Tibial nerve (tissue), 4 donors: ENCODE measurements at regions not wholly inside any gene's neighbourhood (a gene's known extent, or its start where the extent isn't known, plus 50 kb on each side); places are given as distances from the start of the nearest gene placed in this dataset.

ENCODE experiments used
- DNase-seq, 2 donors: peaks; one replicate each; pipeline ENCODE4 v3.0.0-alpha.2; 2019; ENCODE audit warnings: low spot score in 2 of 2
- H3K27ac ChIP-seq, 4 donors: fragments of 200-600 bp; sonication (generic) in 3 of 4; one replicate each; pipeline ENCODE4 v1.5.1; 2017 to 2019; ENCODE audit warnings: mild to moderate bottlenecking in 1 of 4
- H3K27me3 ChIP-seq, 2 donors: fragments of 200-600 bp; sonication (generic) in 1 of 2; one replicate each; pipeline versions ENCODE4 v1.5.1 to v1.6.0; 2017 to 2019
- H3K36me3 ChIP-seq, 3 donors: fragments of 200-600 bp; sonication (generic); one replicate each; pipeline ENCODE4 v1.5.1; 2018 to 2019
- H3K4me1 ChIP-seq, 4 donors: fragments of 200-600 bp; sonication (generic) in 3 of 4; one replicate each; pipeline ENCODE4 v1.5.1; 2017 to 2019
- H3K4me3 ChIP-seq, 4 donors: fragments of 200-600 bp; sonication (generic) in 3 of 4; one replicate each; pipeline ENCODE4 v1.5.1; 2017 to 2019; ENCODE audit warnings: mild to moderate bottlenecking in 1 of 4, moderate library complexity in 1 of 4
- H3K9me3 ChIP-seq, 4 donors: fragments of 200-600 bp; sonication (generic) in 3 of 4; one replicate each; pipeline ENCODE4 v1.5.1; 2017 to 2019
- CTCF ChIP-seq, 5 experiments: fragments of 200-600 bp in 3 of 5; fragments of 450-650 bp in 2 of 5; sonication (generic) in 3 of 5; IDR thresholded peaks; one replicate each; pipeline ENCODE4 v1.5.1; 2016 to 2019; ENCODE audit warnings: antibody characterized with exemption in 5 of 5, mild to moderate bottlenecking in 3 of 5, moderate library complexity in 2 of 5
- EP300 ChIP-seq, 2 donors: sonication (generic); formaldehyde crosslinking; IDR thresholded peaks; one replicate each; pipeline ENCODE4 v1.6.1; 2017; ENCODE audit warnings: antibody characterized with exemption in 2 of 2, mild to moderate bottlenecking in 1 of 2
- POLR2A ChIP-seq, 2 donors: fragments of 450-650 bp; IDR thresholded peaks; one replicate each; pipeline ENCODE4 v1.6.1; 2017; ENCODE audit warnings: antibody characterized with exemption in 2 of 2, mild to moderate bottlenecking in 2 of 2, moderate library complexity in 2 of 2
- WGBS, 2 donors: methylation state at CpG; one replicate each; pipeline ENCODE4 v1.1.5; 2018; 5-methylcytosine and 5-hydroxymethylcytosine counted together

GRCh38 chr12:68453876-68454275 lies 121.7 kb upstream of the MDM1 start:
- TF ChIP-seq EP300 (IDR thresholded peaks at IDR 0.05) (no peak), CTCF (IDR thresholded peaks at IDR 0.05) (no peak), POLR2A (IDR thresholded peaks at IDR 0.05) (no peak)
- DNase-seq, result no peak
- H3K36me3 ChIP-seq, result no peaks in the 10 kb centered on the region
- H3K4me3 ChIP-seq, result no peak overlapping the region
- no peak overlapping the region for H3K27ac ChIP-seq
- no peaks in the 10 kb centered on the region for H3K27me3 ChIP-seq
- 76 to 77% methylated on average over 5 of the region's 5 CpGs for WGBS, 2 donors
- H3K4me1 ChIP-seq, result peaks cover 0 to 33% (median 18%) of the 10 kb centered on the region in 4 donors
- H3K9me3 ChIP-seq, result no peaks in the 10 kb centered on the region

- whole genome bisulfite sequencing, 2 donors, result 46 to 47% methylated on average over 3 of the region's 3 CpGs
- H3K27ac ChIP-seq, result no peak overlapping the region
Measured at GRCh38 chr12:68454892-68455291, 122.7 kb upstream of the MDM1 start.

GRCh38 chr12:68455691-68456345 lies 123.7 kb upstream of the MDM1 start:
- H3K36me3 ChIP-seq, result no peaks in the 10 kb centered on the region
- no peaks in the 10 kb centered on the region for H3K27me3 ChIP-seq
- no peak overlapping the region for H3K4me3 ChIP-seq
- 43 to 47% methylated on average over 2 of the region's 2 CpGs for WGBS, 2 donors
- H3K27ac ChIP-seq, result no peak overlapping the region
- no peak for DNase-seq
- H3K9me3 ChIP-seq, result no peaks in the 10 kb centered on the region
- TF ChIP-seq EP300 (IDR thresholded peaks at IDR 0.05) (no peak), POLR2A (IDR thresholded peaks at IDR 0.05) (no peak), CTCF (IDR thresholded peaks at IDR 0.05) (no peak)
- H3K4me1 ChIP-seq, result peaks cover 0 to 29% (median 17%) of the 10 kb centered on the region in 4 donors

More at GRCh38 chr12:68454892-68455291, 122.7 kb upstream of the MDM1 start:
- DNase-seq, result no peak
- Histone ChIP-seq H3K36me3 (no peaks in the 10 kb centered on the region), H3K9me3 (no peaks in the 10 kb centered on the region), H3K4me1 (peaks cover 0 to 33% (median 18%) of the 10 kb centered on the region in 4 donors), H3K27me3 (no peaks in the 10 kb centered on the region), H3K4me3 (no peak overlapping the region)
- TF ChIP-seq POLR2A (IDR thresholded peaks at IDR 0.05) (no peak), EP300 (IDR thresholded peaks at IDR 0.05) (peak in 1 of 2 donors; percentile 10)

- 92 to 93% methylated on average over 2 of the region's 2 CpGs for WGBS, 2 donors
- Histone ChIP-seq H3K27ac (no peak overlapping the region), H3K9me3 (no peaks in the 10 kb centered on the region), H3K4me1 (peaks cover 0 to 12% (median 4%) of the 10 kb centered on the region in 4 donors), H3K36me3 (no peaks in the 10 kb centered on the region), H3K27me3 (no peaks in the 10 kb centered on the region), H3K4me3 (no peak overlapping the region)
- TF ChIP-seq POLR2A (IDR thresholded peaks at IDR 0.05), result no peak
- no peak for DNase-seq
Measured at GRCh38 chr12:68458866-68459265, 126.7 kb upstream of the MDM1 start.

- no peak for TF ChIP-seq CTCF (IDR thresholded peaks at IDR 0.05)
- TF ChIP-seq POLR2A (IDR thresholded peaks at IDR 0.05), result no peak
- no peak for TF ChIP-seq EP300 (IDR thresholded peaks at IDR 0.05)
- WGBS, 2 donors, result 85 to 91% methylated on average over 1 of the region's 1 CpG
- H3K27ac ChIP-seq, result no peak overlapping the region
- DNase-seq, result no peak
- no peak overlapping the region for H3K4me3 ChIP-seq
- no peaks in the 10 kb centered on the region for H3K27me3 ChIP-seq
- no peaks in the 10 kb centered on the region for H3K9me3 ChIP-seq
- peaks cover 0 to 5% (median 0%) of the 10 kb centered on the region in 4 donors for H3K4me1 ChIP-seq
- H3K36me3 ChIP-seq, result no peaks in the 10 kb centered on the region
Measured at GRCh38 chr12:68460236-68460635, 128.1 kb upstream of the MDM1 start.

- no peak for DNase-seq
- Histone ChIP-seq H3K36me3 (no peaks in the 10 kb centered on the region), H3K9me3 (no peaks in the 10 kb centered on the region), H3K27ac (no peak overlapping the region), H3K4me1 (no peaks in the 10 kb centered on the region), H3K4me3 (no peak overlapping the region), H3K27me3 (no peaks in the 10 kb centered on the region)
- TF ChIP-seq POLR2A (IDR thresholded peaks at IDR 0.05), result no peak
- TF ChIP-seq CTCF (IDR thresholded peaks at IDR 0.05), result no peak
- no peak for TF ChIP-seq EP300 (IDR thresholded peaks at IDR 0.05)
- WGBS, 2 donors, result 73 to 80% methylated on average over 3 of the region's 3 CpGs
Measured at GRCh38 chr12:68461645-68462044, 129.5 kb upstream of the MDM1 start.
